ENCODE measurements at regions not wholly inside any gene's neighbourhood (a gene's known extent, or its start where the extent isn't known, plus 50 kb on each side); places are given as distances from the start of the nearest gene placed in this dataset.

GRCh38 chr6:87936065-87936464 is 111.6 kb upstream of the SPACA1 start:
- no peak for DNase-seq (ENCODE audit: low spot score)

- no peak for DNase-seq (ENCODE audit: low spot score)
These were observed 112.4 kb upstream of the SPACA1 start for GRCh38 chr6:87935196-87935595.

- no peak for DNase-seq (ENCODE audit: low spot score)
These were observed 115.3 kb upstream of the SPACA1 start for GRCh38 chr6:87932361-87932760.

- peak; percentile 77 for DNase-seq (ENCODE audit: low spot score)
These were observed 117.8 kb upstream of the SPACA1 start for GRCh38 chr6:87929843-87930288.

DNA sequence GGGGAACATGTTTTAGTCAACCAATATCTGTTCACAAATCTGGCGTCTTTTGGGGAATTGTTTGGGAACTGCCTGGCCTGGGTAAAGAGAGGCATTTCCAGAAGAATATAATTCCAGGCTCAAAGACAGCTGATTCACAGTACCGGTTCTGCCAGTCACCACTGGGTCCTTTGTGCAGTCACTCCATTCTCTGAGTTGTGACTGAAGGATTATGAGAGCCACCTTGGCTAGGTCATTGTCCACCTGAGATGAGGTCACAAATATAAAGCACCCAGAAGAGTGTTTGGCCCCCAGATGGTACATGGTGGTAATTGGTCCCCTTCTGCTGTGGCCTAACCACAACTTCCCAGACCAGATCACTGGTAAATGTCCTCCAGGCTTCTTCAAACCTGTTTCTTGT is 121.0 kb upstream of the SPACA1 start:
- DNase-seq (ENCODE audit: low spot score), result no peak

- DNase-seq (ENCODE audit: low spot score), result no peak
These were observed 121.6 kb upstream of the SPACA1 start for GRCh38 chr6:87926072-87926471.

DNA sequence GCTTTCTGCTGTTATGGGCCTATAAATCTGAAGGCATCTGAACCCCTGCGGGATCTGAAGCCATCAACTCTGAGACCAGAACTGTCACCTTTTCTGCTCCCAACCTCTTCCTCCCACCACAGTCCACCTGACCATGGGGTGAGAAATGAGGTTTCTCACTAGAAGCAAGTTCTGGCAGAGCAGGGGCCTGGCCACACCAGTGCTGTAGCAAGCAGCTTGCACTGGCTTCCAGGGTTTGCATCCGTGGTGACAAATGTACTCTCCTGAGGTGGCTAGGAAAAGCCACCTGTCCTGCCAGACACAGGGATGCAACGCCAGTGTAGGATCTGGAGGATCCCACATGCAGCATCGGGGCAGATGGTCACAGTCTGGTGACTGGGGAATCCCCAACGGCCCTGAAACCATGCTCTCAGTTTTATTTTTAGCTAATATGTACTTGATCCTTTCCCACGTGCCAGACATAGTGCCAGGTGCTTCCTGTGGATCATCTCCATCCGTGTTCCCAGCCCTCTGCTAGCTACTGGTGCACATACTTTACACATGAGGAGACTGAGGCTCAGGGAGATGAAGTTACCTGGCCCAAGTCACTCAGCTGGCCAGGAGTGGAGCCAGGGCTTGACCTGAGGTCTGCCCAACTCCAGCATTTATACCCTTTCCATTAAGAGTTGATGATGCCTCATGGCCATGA is 122.1 kb upstream of the SPACA1 start:
- no peak for DNase-seq (ENCODE audit: low spot score)

DNA sequence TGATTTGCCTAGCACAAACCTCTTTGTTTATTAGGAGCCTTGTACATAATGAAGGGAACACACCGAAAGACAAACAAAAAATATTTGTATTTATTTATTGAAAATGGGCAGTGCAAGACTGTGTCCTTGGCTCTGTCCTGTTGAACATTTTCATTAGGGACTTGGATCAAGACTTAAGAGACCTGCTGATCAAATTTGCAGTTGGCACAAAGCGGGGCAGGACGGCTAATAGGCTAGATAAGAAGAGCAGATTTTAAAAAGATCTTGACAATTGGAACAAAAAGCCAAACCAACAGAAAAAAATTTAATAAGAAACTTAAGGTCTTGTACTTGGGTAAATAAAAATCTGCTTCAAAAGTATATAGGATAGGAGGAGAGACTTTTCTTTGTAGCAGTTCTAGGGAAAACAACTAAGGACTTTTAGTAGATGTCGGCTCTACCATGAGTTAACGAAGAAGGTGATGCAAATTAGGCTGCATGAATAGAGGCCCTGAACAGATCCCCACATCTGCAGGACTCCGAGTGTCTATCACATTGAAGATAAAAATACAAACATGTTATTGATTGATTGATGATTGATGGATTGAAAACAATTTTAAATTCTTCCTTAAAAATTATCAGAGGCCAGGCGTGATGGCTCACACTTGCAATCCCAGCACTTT is 124.1 kb upstream of the SPACA1 start:
- no peak for DNase-seq (ENCODE audit: low spot score)

DNA sequence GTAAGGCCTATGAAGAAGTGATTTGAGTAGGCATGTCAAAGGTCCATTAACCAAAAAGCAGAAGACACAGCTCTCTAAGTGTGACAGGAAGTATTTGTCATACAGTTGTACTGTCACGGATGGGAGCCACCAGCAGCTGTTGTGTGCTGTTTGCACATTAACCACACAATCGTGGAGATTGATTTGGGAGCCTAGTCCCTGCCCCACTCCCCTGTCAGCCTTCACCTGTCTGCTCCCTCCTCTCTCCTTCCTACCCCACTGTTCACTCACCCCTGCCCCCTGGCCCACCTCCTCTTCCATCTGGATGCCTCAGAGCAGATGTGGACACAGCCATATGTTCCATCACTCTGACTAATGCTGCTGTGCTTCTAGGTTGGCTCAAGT is 124.7 kb upstream of the SPACA1 start:
- no peak for DNase-seq (ENCODE audit: low spot score)

GRCh38 chr6:87922196-87922946 is 125.3 kb upstream of the SPACA1 start:
- no peak for DNase-seq (ENCODE audit: low spot score)

DNA sequence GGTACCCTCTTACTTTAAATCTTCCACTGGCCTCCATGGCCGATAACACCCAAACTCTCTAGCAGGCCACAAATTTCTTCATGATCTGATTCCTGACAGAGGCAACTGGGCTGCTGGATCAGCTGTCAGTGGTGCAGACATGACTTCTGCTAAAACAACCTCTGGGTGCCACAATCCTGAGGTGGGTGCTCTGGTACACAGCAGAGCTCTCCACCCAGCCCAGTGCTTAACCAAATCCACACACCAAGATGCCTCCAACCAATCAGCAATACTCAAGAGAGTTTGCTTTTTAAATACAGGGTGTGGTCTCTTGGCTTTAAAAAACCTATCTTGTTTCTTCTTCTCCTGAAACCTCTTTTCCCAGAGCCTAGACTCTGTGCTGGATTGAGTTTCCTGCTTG is 126.6 kb upstream of the SPACA1 start:
- no peak for DNase-seq (ENCODE audit: low spot score)

DNA sequence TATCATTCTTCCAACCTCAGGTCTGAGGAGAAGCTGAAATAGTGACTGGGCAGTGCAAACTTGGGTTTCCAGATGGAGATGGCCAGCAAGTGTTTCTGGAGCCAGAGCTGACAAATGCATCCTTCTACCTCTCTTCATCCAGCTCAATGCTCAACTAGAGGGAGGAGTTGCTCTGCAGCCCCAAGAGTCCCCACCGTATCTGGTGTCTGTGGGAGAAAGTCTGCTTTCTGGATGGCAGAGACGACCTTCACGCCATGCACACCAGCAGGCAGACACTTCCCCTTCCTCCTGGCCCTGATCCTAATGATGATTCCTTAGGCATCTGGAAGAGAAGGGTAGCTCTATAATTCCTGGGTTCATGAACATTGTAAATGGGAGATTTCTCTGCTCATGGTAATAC is 127.4 kb upstream of the SPACA1 start:
- no peak for DNase-seq (ENCODE audit: low spot score)

- DNase-seq (ENCODE audit: low spot score), result no peak
These were observed 128.2 kb upstream of the SPACA1 start for GRCh38 chr6:87919416-87919815.

GRCh38 chr6:87919001-87919400 is 128.6 kb upstream of the SPACA1 start:
- DNase-seq (ENCODE audit: low spot score), result no peak

- DNase-seq (ENCODE audit: low spot score), result no peak
These were observed 129.1 kb upstream of the SPACA1 start for GRCh38 chr6:87918461-87918941.

DNA sequence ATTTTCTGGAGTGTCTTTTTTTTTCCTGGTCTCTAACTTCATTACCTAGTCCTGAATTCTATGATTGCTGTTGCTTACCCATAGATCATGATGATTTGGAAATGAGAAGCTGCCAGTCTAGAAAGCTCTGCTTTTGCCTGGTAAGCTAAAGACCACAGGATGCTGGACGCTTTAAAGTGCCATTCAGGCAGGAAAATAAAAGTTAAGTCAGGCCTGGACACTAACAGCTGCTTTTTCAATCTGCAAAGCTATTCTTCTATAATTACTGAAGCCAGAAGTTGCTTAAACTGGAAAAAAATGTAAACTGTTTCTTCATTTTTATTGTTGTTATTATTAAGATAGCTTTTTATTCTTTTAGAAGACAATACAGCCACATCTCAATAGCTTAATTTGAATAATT is 129.8 kb upstream of the SPACA1 start:
- DNase-seq (ENCODE audit: low spot score), result no peak

- no peak for DNase-seq (ENCODE audit: low spot score)
These were observed 131.2 kb upstream of the SPACA1 start for GRCh38 chr6:87916446-87916845.

DNA sequence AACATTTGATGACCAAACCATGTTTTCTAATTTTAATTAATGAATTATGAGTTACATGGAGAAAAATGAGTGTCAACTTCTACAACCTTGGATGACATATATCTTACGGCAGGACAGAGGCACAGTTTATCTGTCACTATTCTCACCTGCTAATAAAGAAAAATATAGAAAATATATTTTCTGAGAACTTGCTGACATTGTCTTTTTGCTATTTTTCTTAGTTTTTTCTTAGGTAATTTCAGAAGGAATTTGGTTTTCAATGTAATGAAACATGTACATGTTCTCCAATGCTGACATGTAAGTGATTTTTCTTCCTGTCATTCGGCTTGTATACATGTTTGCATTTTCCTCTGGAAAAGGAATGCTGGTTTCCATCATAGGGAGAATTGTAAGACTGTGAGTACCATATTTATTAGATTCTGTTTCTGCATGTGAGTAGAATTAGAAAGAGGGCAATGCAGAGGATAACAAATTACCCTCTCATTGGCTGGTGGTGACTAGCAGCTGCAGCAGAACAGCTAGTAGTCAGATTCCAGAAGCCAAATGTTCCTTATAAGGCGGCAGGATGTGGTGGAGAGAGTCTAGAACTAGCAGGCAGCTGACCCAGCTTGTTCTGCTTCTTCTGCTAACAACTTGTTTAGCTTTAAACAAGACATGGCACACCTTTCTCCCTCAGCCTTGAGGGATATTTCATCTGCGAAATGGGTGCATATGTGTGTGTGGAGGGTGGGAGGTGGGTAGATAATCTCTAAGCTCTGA is 132.8 kb upstream of the SPACA1 start:
- no peak for DNase-seq (ENCODE audit: low spot score)

DNA sequence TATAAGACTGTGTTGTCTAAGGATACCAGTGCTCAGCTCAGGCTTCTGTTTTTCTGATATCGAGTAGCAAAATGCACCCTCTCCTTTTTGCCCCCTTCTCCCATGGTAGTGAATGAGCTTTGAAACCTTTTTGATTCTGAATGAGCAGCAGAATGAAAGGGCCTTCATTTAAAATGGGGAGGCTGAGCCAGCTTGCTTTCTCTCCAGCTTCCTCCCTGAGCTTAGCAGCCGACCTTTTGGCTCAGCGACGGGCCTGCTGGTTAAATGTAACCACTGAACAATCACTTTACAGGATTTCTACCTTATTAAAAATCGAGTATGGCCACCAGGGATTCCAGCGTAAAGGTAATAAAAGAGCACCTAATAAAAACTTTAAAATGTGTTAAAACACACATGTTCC is 133.7 kb upstream of the SPACA1 start:
- DNase-seq (ENCODE audit: low spot score), result no peak

GRCh38 chr6:87912102-87912501 is 135.5 kb upstream of the SPACA1 start:
- DNase-seq (ENCODE audit: low spot score), result no peak

- DNase-seq (ENCODE audit: low spot score), result peak; percentile 11
These were observed 137.8 kb upstream of the SPACA1 start for GRCh38 chr6:87909849-87910248.

Measured in LoVo (cell line).